22Rv1 (cell line): ENCODE measurements at regions not wholly inside any gene's neighbourhood (a gene's known extent, or its start where the extent isn't known, plus 50 kb on each side); places are given as distances from the start of the nearest gene placed in this dataset.

Source experiments
- H3K27ac ChIP-seq: fragments of 450-650 bp; 2 replicates; pipeline ENCODE4 v1.5.1; 2017
- ZFX ChIP-seq: fragments of 450-650 bp; IDR thresholded peaks from 2 replicates; pipeline ENCODE4 v1.6.1; 2017; ENCODE audit warnings: antibody characterized with exemption, borderline replicate concordance
- TF ChIP-seq, protein P1 (sequence below): fragments of 450-650 bp; IDR thresholded peaks from 2 replicates; pipeline ENCODE4 v1.5.1; 2017; ENCODE audit warnings: mild to moderate bottlenecking

DNA sequence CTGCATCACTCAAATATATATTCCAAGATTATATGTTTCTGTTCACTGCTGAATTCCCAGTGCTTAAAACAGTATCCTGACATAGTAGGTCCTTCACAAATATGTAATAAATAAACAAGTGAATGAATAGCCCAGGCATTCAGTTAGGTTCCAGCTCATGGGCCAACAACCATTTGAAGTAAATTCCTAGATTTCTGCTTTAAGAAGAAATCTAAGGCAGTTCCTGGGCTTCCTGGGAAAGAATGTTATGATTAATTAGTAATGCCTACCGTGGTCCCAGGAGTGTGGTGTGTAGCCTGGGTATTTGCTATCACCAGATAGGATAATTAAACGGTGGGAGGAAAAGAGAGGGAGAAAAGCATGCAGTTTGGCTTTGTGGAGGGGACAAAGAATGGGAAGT, 576.8 kb downstream of the SOX6 start:
- no peak overlapping the region for H3K27ac ChIP-seq
- TF ChIP-seq, protein P1, sequence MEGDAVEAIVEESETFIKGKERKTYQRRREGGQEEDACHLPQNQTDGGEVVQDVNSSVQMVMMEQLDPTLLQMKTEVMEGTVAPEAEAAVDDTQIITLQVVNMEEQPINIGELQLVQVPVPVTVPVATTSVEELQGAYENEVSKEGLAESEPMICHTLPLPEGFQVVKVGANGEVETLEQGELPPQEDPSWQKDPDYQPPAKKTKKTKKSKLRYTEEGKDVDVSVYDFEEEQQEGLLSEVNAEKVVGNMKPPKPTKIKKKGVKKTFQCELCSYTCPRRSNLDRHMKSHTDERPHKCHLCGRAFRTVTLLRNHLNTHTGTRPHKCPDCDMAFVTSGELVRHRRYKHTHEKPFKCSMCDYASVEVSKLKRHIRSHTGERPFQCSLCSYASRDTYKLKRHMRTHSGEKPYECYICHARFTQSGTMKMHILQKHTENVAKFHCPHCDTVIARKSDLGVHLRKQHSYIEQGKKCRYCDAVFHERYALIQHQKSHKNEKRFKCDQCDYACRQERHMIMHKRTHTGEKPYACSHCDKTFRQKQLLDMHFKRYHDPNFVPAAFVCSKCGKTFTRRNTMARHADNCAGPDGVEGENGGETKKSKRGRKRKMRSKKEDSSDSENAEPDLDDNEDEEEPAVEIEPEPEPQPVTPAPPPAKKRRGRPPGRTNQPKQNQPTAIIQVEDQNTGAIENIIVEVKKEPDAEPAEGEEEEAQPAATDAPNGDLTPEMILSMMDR, result no peak
- TF ChIP-seq ZFX, result no peak

DNA sequence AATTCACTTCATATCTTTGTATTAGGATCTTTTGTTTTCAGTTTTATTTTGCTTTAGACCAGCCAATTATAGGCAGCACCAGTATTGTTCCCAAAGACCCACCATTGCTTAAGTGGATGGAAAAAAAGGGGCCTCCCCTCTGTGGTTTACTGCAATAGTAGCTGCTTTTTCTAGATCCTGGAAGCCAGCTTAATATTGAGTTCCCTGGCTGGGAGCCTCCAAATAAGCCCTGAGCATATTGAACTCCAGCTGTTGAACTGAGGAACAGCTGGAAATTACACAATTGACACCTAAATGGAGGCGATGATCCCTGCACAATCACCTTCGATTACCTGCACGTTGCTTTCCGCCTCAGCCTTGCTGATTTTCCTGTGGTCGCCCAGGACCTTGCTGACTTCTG, 576.0 kb downstream of the SOX6 start:
- no peak overlapping the region for H3K27ac ChIP-seq
- TF ChIP-seq, protein P1, result no peak
- TF ChIP-seq ZFX, result no peak

DNA sequence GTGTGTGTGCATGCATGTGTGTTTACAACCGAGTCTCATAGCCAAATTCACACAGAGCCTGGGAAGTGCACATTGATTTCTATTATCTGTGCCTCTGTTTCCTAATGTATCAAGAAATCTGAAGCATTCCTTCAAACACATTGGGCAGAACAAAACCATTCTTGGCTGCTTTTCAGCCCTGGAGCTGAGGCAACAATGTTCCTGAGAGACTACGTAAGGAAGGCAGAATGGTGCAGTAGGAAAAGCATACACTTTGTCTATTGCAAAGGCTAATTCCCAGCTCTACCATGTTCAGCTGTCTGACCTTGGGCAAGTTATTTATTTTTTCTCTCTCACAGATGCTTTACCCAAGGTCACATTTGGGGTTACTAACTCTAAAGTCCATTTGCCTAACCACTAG, 575.5 kb downstream of the SOX6 start:
- TF ChIP-seq, protein P1, result no peak
- no peak for TF ChIP-seq ZFX
- H3K27ac ChIP-seq, result no peak overlapping the region

DNA sequence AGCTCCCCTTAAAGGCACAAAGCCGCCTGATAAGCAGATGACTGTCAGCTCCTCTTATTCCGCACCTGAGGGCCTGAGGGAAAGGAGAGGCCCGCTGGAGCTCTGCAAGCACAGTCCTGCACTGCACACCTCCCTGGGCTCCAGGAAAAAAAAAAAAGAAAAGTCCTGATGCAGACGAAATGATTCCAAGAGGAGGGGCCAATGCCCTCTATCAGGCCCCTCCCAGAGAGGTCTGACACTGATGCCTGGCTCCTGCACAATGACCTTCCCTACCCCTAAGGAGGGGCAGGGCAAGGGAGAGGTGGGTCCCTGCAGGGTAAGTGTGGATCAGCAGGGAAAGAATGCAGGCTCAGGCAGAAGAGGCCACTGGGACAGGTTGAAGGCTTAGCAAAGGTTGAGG, 572.7 kb downstream of the SOX6 start:
- H3K27ac ChIP-seq, result no peak overlapping the region
- TF ChIP-seq, protein P1, result no peak
- TF ChIP-seq ZFX, result no peak

DNA sequence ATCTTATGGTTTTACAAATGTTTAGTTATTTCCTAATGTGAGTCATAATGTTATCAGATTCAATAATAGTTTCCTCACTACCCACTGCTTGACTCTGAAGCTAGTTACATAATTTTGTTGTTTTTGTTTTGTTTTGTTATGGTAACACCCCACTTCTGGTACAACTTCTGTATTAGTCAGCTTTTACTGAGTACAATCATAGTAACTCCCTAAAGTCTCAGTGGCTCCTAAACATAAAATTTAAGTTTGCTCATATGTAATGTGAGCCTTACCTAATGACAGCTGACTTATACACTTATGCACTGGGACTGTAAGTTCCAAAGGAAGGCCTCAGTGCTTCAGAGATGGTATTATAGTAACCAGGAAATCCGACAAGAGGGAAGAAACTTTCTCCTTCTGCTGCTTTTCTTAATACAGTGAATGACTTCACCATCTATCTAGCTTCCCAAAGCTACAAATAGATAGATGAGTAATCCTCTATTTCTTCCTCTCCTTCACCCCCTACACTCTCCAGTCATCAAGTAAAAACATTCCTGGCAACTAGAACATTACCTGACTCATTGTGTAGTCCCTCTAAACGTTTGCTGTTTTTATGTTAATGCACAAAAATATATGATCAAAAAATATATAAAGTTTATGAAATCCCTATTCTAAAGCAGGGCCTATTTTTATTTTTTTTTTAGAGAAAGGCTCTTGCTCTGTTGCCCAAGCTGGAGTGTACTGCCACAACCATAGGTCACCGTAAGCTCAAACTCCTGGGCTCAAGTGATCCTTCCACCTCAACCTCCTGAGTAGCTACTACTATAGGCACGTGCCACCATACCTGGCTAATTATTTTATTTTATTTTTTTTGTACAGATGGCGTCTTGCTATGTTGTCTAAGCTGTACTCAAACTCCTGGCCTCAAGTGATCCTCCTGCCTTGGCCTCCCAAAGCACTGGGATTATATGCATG, 563.0 kb downstream of the SOX6 start:
- TF ChIP-seq ZFX, result no peak
- TF ChIP-seq, protein P1, result no peak
- no peak overlapping the region for H3K27ac ChIP-seq

DNA sequence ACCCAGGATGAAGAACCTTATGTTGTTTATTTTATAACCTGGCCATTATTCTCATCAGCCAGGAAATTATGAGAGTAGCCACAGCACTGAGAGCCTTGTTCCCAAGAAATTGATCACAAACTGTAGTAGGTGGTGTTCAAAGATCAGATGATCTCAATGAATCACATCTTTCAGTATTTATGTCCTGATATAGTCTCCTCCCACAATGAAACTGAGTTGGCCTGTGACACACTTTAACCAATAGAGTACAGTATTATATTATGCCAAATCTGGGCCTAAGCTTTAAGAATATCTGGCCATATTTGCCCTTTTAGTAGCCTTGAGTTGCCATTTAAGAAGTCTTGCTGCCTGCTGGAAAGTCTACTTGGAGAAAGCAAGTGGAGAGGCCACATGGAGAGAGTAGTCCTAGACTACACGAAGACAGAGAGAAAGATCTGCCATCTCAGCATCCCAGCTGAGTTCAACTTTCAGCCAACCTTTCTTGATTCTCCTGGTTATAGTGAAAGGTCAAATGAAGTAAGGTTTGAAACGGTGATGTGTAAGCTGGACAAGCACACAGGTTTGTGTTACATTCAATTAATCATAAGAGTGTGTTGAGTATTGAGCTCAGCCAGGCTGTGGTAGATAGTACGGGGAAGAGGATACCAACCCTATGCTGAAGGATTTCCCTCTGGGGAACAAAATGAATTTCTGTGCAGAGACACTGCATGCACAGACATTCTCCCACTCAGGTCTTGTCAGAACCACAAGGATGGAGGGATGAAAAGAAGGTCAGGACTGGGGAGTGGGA, 561.8 kb downstream of the SOX6 start:
- TF ChIP-seq, protein P1, result no peak
- no peak for TF ChIP-seq ZFX
- no peak overlapping the region for H3K27ac ChIP-seq
